ENCODE measurements at regions not wholly inside any gene's neighbourhood (a gene's known extent, or its start where the extent isn't known, plus 50 kb on each side); places are given as distances from the start of the nearest gene placed in this dataset.

GRCh38 chr11:15815246-15816195 lies 540.8 kb downstream of the SOX6 start:
- DNase-seq (ENCODE audit: low read depth), result peak; percentile 2

GRCh38 chr11:15816260-15816871 lies 540.0 kb downstream of the SOX6 start:
- peak; percentile 88 for DNase-seq (ENCODE audit: low read depth)

- peak; percentile 4 for DNase-seq (ENCODE audit: low read depth)
Observed at GRCh38 chr11:15817001-15817400, 539.3 kb downstream of the SOX6 start.

- DNase-seq (ENCODE audit: low read depth), result no peak
Observed at GRCh38 chr11:15818132-15818842, 538.1 kb downstream of the SOX6 start.

- DNase-seq (ENCODE audit: low read depth), result peak; percentile 31
Observed at GRCh38 chr11:15819679-15820286, 536.6 kb downstream of the SOX6 start.

- no peak for DNase-seq (ENCODE audit: low read depth)
Observed at GRCh38 chr11:15821451-15821850, 534.9 kb downstream of the SOX6 start.

GRCh38 chr11:15824060-15824459 lies 532.3 kb downstream of the SOX6 start:
- DNase-seq (ENCODE audit: low read depth), result no peak

GRCh38 chr11:15825976-15826650 lies 530.2 kb downstream of the SOX6 start:
- no peak for DNase-seq (ENCODE audit: low read depth)

- no peak for DNase-seq (ENCODE audit: low read depth)
Observed at GRCh38 chr11:15826826-15827225, 529.5 kb downstream of the SOX6 start.

GRCh38 chr11:15828215-15828853 lies 528.0 kb downstream of the SOX6 start:
- DNase-seq (ENCODE audit: low read depth), result no peak

GRCh38 chr11:15829312-15829711 lies 527.0 kb downstream of the SOX6 start:
- no peak for DNase-seq (ENCODE audit: low read depth)

- no peak for DNase-seq (ENCODE audit: low read depth)
Observed at GRCh38 chr11:15830741-15831428, 525.5 kb downstream of the SOX6 start.

GRCh38 chr11:15835788-15836411 lies 520.4 kb downstream of the SOX6 start:
- no peak for DNase-seq (ENCODE audit: low read depth)

- DNase-seq (ENCODE audit: low read depth), result no peak
Observed at GRCh38 chr11:15836795-15837194, 519.6 kb downstream of the SOX6 start.

GRCh38 chr11:15837901-15838489 lies 518.4 kb downstream of the SOX6 start:
- no peak for DNase-seq (ENCODE audit: low read depth)

GRCh38 chr11:15839061-15839460 lies 517.3 kb downstream of the SOX6 start:
- no peak for DNase-seq (ENCODE audit: low read depth)

GRCh38 chr11:15840966-15841365 lies 515.4 kb downstream of the SOX6 start:
- no peak for DNase-seq (ENCODE audit: low read depth)

- DNase-seq (ENCODE audit: low read depth), result no peak
Observed at GRCh38 chr11:15841931-15842740, 514.2 kb downstream of the SOX6 start.
